Neural progenitor cell (in vitro differentiated cells): ENCODE measurements at regions not wholly inside any gene's neighbourhood (a gene's known extent, or its start where the extent isn't known, plus 50 kb on each side); places are given as distances from the start of the nearest gene placed in this dataset.

Experiments used
- EZH2 ChIP-seq: fragments of 200-600 bp; sonication (generic); IDR thresholded peaks from 2 replicates; pipeline ENCODE4 v1.6.1; 2017; ENCODE audit warnings: antibody characterized with exemption, mild to moderate bottlenecking, moderate library complexity
- EZH2phosphoT487 ChIP-seq: fragments of 200-600 bp; sonication (generic); IDR thresholded peaks from 2 replicates; pipeline ENCODE4 v1.6.1; 2017; ENCODE audit warnings: antibody characterized with exemption
- TF ChIP-seq, protein P1 (sequence below): fragments of 200-600 bp; sonication (generic); IDR thresholded peaks from 2 replicates; pipeline ENCODE4 v1.5.1; 2017; ENCODE audit warnings: antibody characterized with exemption, mild to moderate bottlenecking

DNA sequence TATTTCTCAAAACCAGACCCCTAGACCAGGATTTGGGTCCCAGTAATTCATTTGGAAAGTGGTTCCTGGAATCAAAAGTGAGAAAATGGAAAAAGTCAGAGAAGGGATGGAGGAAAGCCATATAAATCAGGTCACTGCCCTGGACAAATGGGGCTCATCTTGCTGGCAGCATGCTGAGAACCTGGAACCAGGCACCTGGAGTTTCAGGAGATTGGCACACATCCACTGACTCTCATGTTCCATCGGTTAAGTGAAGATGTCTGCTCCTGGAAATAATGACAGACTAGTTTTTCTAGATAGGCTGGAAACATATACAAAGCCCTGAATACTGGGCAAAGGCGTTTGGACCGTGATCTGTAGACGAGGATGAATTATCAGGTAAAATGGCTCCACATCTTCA, 163.6 kb upstream of the HS3ST1 start:
- TF ChIP-seq, protein P1, sequence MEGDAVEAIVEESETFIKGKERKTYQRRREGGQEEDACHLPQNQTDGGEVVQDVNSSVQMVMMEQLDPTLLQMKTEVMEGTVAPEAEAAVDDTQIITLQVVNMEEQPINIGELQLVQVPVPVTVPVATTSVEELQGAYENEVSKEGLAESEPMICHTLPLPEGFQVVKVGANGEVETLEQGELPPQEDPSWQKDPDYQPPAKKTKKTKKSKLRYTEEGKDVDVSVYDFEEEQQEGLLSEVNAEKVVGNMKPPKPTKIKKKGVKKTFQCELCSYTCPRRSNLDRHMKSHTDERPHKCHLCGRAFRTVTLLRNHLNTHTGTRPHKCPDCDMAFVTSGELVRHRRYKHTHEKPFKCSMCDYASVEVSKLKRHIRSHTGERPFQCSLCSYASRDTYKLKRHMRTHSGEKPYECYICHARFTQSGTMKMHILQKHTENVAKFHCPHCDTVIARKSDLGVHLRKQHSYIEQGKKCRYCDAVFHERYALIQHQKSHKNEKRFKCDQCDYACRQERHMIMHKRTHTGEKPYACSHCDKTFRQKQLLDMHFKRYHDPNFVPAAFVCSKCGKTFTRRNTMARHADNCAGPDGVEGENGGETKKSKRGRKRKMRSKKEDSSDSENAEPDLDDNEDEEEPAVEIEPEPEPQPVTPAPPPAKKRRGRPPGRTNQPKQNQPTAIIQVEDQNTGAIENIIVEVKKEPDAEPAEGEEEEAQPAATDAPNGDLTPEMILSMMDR = no peak
- no peak for TF ChIP-seq EZH2
- no peak for TF ChIP-seq EZH2phosphoT487
